ENCODE measurements at regions not wholly inside any gene's neighbourhood (a gene's known extent, or its start where the extent isn't known, plus 50 kb on each side); places are given as distances from the start of the nearest gene placed in this dataset.

DNA sequence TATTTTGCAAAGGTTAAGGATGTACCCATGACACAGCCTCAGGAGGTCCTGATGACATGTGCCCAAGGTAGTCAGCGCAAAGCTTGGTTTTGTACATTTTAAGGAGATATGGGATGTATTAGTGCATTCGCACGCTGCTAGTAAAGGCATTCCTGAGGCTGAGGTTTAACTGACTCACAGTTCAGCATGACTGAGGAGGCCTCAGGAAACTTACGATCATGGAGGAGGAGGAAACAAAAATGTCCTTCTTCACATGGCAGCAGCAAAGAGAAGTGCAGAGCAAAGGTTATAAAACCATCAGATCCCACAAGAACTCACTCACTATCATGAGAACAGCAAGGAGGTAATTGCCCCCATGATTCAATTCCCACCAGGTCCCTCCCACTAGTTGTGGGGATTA is 1017.4 kb downstream of the EFNB2 start:
- Histone ChIP-seq H3K4me2 (no peak overlapping the region), H2AFZ (no peak overlapping the region)
- WGBS (ENCODE audit: low lambda C conversion rate, missing lambda C conversion rate) = 94% methylated on average over 4 of the region's 4 CpGs

DNA sequence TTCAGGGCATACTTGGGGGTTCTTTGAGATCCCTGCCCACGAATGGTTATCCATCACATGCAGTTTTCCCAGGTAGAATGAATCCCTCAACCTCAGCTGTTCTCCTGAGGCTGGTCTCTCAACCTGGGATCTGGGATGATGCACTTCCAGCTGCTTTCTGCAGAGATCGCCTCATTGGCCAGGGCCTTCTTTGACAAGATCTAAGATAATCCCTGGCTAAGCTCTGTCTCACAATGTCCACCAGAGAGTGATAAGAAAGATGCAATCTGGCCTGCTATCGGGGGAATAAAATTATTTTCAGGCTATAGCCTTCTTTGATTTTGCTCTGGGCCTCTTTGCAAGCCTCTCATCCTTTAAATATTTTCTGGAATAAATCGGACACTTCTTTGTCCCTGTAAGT is 1021.1 kb downstream of the EFNB2 start:
- H3K4me1 ChIP-seq (ENCODE audit: insufficient read depth) = no peaks in the 10 kb centered on the region
- TF ChIP-seq EZH2phosphoT487 (IDR thresholded peaks at IDR 0.05; ENCODE audit: low read depth, severe bottlenecking, unreplicated experiment) (no peak), EZH2 (IDR thresholded peaks at IDR 0.05; ENCODE audit: borderline replicate concordance) (no peak)
- TF ChIP-seq, protein P1, sequence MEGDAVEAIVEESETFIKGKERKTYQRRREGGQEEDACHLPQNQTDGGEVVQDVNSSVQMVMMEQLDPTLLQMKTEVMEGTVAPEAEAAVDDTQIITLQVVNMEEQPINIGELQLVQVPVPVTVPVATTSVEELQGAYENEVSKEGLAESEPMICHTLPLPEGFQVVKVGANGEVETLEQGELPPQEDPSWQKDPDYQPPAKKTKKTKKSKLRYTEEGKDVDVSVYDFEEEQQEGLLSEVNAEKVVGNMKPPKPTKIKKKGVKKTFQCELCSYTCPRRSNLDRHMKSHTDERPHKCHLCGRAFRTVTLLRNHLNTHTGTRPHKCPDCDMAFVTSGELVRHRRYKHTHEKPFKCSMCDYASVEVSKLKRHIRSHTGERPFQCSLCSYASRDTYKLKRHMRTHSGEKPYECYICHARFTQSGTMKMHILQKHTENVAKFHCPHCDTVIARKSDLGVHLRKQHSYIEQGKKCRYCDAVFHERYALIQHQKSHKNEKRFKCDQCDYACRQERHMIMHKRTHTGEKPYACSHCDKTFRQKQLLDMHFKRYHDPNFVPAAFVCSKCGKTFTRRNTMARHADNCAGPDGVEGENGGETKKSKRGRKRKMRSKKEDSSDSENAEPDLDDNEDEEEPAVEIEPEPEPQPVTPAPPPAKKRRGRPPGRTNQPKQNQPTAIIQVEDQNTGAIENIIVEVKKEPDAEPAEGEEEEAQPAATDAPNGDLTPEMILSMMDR (IDR thresholded peaks at IDR 0.05; ENCODE audit: poor library complexity) = no peak
- no peaks in the 10 kb centered on the region for H3K9me2 ChIP-seq (replicated peaks; ENCODE audit: insufficient read depth)
- DNase-seq (ENCODE audit: low spot score) = no peak
- no peaks in the 10 kb centered on the region for H4K20me1 ChIP-seq (ENCODE audit: insufficient read depth, poor library complexity, severe bottlenecking)
- H3K36me3 ChIP-seq (replicated peaks; ENCODE audit: insufficient read depth, low read depth) = no peaks in the 10 kb centered on the region
- no peaks in the 10 kb centered on the region for H3K79me2 ChIP-seq
- no peak overlapping the region for H3K4me2 ChIP-seq
- H3K27ac ChIP-seq = no peak overlapping the region
- H2AFZ ChIP-seq = no peak overlapping the region
- no peaks in the 10 kb centered on the region for H3K27me3 ChIP-seq
- no peaks in the 10 kb centered on the region for H3K9me3 ChIP-seq (ENCODE audit: low read depth)
- 83% methylated on average over 4 of the region's 4 CpGs for WGBS (ENCODE audit: low lambda C conversion rate, missing lambda C conversion rate)
- H3K4me3 ChIP-seq = no peak overlapping the region

More for the DNA sequence above, 1017.4 kb downstream of the EFNB2 start:
- no peaks in the 10 kb centered on the region for H3K79me2 ChIP-seq
- DNase-seq (ENCODE audit: low spot score) = no peak
- H4K20me1 ChIP-seq (ENCODE audit: insufficient read depth, poor library complexity, severe bottlenecking) = no peaks in the 10 kb centered on the region
- H3K9me2 ChIP-seq (replicated peaks; ENCODE audit: insufficient read depth) = no peaks in the 10 kb centered on the region
- H3K36me3 ChIP-seq (replicated peaks; ENCODE audit: insufficient read depth, low read depth) = no peaks in the 10 kb centered on the region
- H3K4me1 ChIP-seq (ENCODE audit: insufficient read depth) = no peaks in the 10 kb centered on the region
- H3K27ac ChIP-seq = no peak overlapping the region
- no peak overlapping the region for H3K4me3 ChIP-seq
- no peaks in the 10 kb centered on the region for H3K9me3 ChIP-seq (ENCODE audit: low read depth)
- TF ChIP-seq EZH2 (IDR thresholded peaks at IDR 0.05; ENCODE audit: borderline replicate concordance) (no peak), EZH2phosphoT487 (IDR thresholded peaks at IDR 0.05; ENCODE audit: low read depth, severe bottlenecking, unreplicated experiment) (no peak)
- TF ChIP-seq, protein P1 (IDR thresholded peaks at IDR 0.05; ENCODE audit: poor library complexity) = no peak
- no peaks in the 10 kb centered on the region for H3K27me3 ChIP-seq

DNA sequence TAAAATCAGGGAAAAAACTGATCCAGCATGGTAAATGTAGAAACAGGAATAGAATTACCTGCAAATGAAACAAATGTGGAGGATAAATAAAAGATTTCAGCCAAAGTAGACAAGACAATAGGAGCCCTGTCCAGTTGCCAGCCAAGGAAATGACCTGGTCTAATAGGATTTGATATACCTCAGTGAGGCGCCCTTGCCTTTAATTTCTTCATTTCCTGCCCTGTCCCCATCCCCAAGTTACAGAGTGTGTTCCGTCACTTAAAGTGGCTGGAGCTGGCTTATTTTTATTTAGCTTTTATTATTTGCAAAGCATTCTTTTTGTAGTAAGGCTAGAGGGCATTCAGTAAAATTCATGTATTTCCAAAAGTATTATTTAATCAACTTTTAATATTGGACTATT is 1022.0 kb downstream of the EFNB2 start:
- WGBS (ENCODE audit: low lambda C conversion rate, missing lambda C conversion rate) = 92% methylated on average over 2 of the region's 2 CpGs
- H3K4me1 ChIP-seq (ENCODE audit: insufficient read depth) = no peaks in the 10 kb centered on the region
- H3K4me3 ChIP-seq = no peak overlapping the region
- TF ChIP-seq EZH2phosphoT487 (IDR thresholded peaks at IDR 0.05; ENCODE audit: low read depth, severe bottlenecking, unreplicated experiment) = no peak
- TF ChIP-seq, protein P1 (IDR thresholded peaks at IDR 0.05; ENCODE audit: poor library complexity) = no peak
- no peak for TF ChIP-seq EZH2 (IDR thresholded peaks at IDR 0.05; ENCODE audit: borderline replicate concordance)
- H4K20me1 ChIP-seq (ENCODE audit: insufficient read depth, poor library complexity, severe bottlenecking) = no peaks in the 10 kb centered on the region
- no peaks in the 10 kb centered on the region for H3K79me2 ChIP-seq
- no peaks in the 10 kb centered on the region for H3K9me3 ChIP-seq (ENCODE audit: low read depth)
- H3K27ac ChIP-seq = no peak overlapping the region
- no peak overlapping the region for H2AFZ ChIP-seq
- H3K9me2 ChIP-seq (replicated peaks; ENCODE audit: insufficient read depth) = no peaks in the 10 kb centered on the region
- no peak overlapping the region for H3K4me2 ChIP-seq
- no peak for DNase-seq (ENCODE audit: low spot score)
- H3K27me3 ChIP-seq = no peaks in the 10 kb centered on the region
- no peaks in the 10 kb centered on the region for H3K36me3 ChIP-seq (replicated peaks; ENCODE audit: insufficient read depth, low read depth)

All from hepatocyte (in vitro differentiated cells).